ENCODE measurements at regions not wholly inside any gene's neighbourhood (a gene's known extent, or its start where the extent isn't known, plus 50 kb on each side); places are given as distances from the start of the nearest gene placed in this dataset.

DNA sequence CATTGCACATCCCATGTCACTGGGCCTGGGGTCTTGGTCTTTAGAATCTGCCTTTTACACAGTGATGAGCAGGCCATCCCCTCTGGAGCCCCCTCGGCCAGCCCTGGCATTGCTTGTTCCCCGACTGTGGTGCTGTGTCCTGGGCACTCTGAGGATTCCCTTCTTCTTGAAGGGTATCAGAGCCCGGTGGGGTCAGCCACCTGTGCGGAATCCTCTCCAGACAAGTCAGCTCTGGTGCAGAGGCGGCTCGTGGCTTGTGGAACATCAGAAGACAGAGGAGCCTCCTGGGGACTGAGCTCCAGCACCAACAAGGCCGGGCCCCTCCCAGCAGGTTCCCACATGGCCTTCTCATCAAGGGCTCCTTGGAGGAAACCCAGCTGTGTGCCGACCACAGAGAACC lies 57.9 kb upstream of the AJAP1 start:
- TF ChIP-seq, protein P1, sequence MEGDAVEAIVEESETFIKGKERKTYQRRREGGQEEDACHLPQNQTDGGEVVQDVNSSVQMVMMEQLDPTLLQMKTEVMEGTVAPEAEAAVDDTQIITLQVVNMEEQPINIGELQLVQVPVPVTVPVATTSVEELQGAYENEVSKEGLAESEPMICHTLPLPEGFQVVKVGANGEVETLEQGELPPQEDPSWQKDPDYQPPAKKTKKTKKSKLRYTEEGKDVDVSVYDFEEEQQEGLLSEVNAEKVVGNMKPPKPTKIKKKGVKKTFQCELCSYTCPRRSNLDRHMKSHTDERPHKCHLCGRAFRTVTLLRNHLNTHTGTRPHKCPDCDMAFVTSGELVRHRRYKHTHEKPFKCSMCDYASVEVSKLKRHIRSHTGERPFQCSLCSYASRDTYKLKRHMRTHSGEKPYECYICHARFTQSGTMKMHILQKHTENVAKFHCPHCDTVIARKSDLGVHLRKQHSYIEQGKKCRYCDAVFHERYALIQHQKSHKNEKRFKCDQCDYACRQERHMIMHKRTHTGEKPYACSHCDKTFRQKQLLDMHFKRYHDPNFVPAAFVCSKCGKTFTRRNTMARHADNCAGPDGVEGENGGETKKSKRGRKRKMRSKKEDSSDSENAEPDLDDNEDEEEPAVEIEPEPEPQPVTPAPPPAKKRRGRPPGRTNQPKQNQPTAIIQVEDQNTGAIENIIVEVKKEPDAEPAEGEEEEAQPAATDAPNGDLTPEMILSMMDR (IDR thresholded peaks at IDR 0.05; ENCODE audit: insufficient read depth, low read depth, low read length), result no peak
- TF ChIP-seq EZH2 (IDR thresholded peaks at IDR 0.05; ENCODE audit: insufficient read depth, low read length), result no peak
